Motor neuron (in vitro differentiated cells): ENCODE measurements at regions not wholly inside any gene's neighbourhood (a gene's known extent, or its start where the extent isn't known, plus 50 kb on each side); places are given as distances from the start of the nearest gene placed in this dataset.
"Not testable (repeated sequence)": the region's sequence is repeated elsewhere in the genome, so short reads cannot be mapped to it uniquely, and the experiment has no call there.

Source experiments
- ATAC-seq, 8 experiments: fragments of 200-7000 bp; cut with Tn5 transposase; replicated peaks in 6 of 8; 2 replicates each; pipeline ENCODE4 v1.8.0; 2021; ENCODE audit warnings: mild to moderate bottlenecking in 8 of 8, moderate library complexity in 8 of 8
- H3K27ac ChIP-seq, 2 donors: fragments of 250-450 bp; sonication (Bioruptor Pico); 2 replicates each; pipeline ENCODE4 v1.9.0; 2021; ENCODE audit warnings: antibody characterized with exemption in 2 of 2, mild to moderate bottlenecking in 2 of 2, moderate library complexity in 1 of 2
- H3K4me1 ChIP-seq, 2 donors: fragments of 250-450 bp; sonication (Bioruptor Pico); replicated peaks in 1 of 2; 2 replicates each; pipeline ENCODE4 v1.6.1; 2021; ENCODE audit warnings: antibody characterized with exemption in 2 of 2, mild to moderate bottlenecking in 2 of 2, moderate library complexity in 1 of 2
- H3K4me3 ChIP-seq, 5 donors: fragments of 250-450 bp; sonication (Bioruptor Pico); 2 replicates each; pipeline ENCODE4 v1.9.0; 2021; ENCODE audit warnings: antibody characterized with exemption in 5 of 5, mild to moderate bottlenecking in 5 of 5, moderate library complexity in 4 of 5
- WGBS, 10 experiments: fragments of 450-650 bp; shearing (Covaris generic); methylation state at CpG; one replicate each; pipeline ENCODE4 v1.0.0; 2022; 5-methylcytosine and 5-hydroxymethylcytosine counted together
- in situ Hi-C, 9 experiments: fragments of 400-800 bp; cut with MboI; loops; one replicate each; pipeline ENCODE4 v1.15.0; 2021; ENCODE audit warnings: low sequenced_read_pairs in 9 of 9, low pct_unique_long_range_greater_than_20kb in 2 of 9; ENCODE audit not compliant: unreplicated experiment in 9 of 9

DNA sequence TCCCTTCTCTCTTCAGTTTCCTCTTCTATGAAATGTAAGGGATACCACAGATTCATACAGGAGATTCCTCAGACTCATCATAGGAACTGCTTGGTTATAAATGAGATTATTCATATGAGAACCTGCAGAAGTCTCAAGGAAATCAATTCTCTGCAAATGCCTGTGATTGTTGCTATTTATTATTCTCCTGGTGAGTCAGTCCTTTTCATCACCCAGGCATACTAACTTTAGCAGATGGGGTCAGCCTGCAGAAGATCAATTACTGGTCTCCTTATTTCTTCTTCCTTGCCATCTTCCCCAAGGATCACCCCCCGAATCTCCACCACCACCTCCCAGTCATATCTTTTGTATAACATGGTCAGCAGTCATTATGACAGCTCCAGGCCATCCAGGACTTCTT is 53.8 kb upstream of the DCP1A start:
- 0 to 78% (median 50%) methylated on average over 1 of the region's 1 CpG; no CpG with 5 or more reads in 5 of the 10 experiments for WGBS, 10 experiments
- peak in 3 of 8 experiments; percentile 12 to 65 (median 52) for ATAC-seq
- in situ Hi-C loops = no loop called here

DNA sequence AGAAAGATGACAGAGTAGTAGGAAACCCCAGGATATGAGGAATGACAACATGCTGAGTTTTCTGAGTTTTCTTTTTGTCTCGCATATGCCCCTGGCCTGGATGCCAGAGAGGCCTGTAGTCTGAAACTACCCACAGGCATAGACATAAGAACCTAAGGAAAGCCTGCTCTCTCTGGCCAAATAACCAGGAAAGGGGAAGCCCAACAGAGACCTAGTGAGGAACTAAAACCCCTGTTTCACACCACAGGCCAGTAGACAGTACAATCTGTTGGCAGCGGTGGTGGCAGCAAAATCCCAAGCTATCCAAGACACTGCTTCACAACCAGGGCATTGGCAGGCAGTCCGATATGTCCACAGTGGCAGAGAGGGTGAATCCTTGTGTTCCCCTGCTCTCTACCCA is 55.0 kb upstream of the DCP1A start:
- WGBS, 10 experiments = 33 to 100% (median 88%) methylated on average over 1 to 2 of the region's 3 CpGs; no CpG with 5 or more reads in 3 of the 10 experiments
- Histone ChIP-seq H3K4me3 (no peak overlapping the region), H3K4me1 (no peaks in the 10 kb centered on the region), H3K27ac (no peak overlapping the region)
- no peak for ATAC-seq
- in situ Hi-C loops = no loop called here

More for the DNA sequence above, 53.8 kb upstream of the DCP1A start:
- Histone ChIP-seq H3K27ac (no peak overlapping the region), H3K4me3 (no peak overlapping the region), H3K4me1 (no peaks in the 10 kb centered on the region)

DNA sequence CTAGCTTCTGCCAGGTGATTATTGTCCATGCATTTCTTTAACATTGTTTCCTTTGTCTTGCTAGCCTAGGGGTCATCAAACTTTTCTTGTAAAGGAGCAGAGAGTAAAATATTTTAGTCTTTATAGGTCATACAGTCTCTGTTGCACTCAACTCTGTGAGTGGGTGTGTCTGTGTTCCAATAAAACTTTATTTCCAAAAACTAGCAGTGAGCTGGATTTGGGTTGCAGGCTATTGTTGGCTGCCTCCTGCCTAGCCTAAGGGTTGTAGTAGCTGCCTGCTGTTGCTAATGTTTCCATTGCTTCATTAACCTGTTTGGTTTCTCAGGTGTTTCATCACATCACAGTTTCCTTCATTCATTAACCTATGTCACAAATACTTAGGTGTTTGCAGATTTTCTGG is 64.0 kb upstream of the DCP1A start:
- ATAC-seq = no peak
- Histone ChIP-seq H3K4me3 (no peak overlapping the region), H3K27ac (no peak overlapping the region), H3K4me1 (no peaks in the 10 kb centered on the region)
- in situ Hi-C loops = no loop called here

GRCh38 chr3:53412953-53413352 is 65.6 kb upstream of the DCP1A start:
- H3K4me1 ChIP-seq = no peaks in the 10 kb centered on the region
- no peak overlapping the region for H3K27ac ChIP-seq
- in situ Hi-C loops = no loop called here
- ATAC-seq = no peak
- H3K4me3 ChIP-seq = no peak overlapping the region

GRCh38 chr3:53416530-53416929 is 69.2 kb upstream of the DCP1A start:
- Histone ChIP-seq H3K27ac (no peak overlapping the region), H3K4me1 (no peaks in the 10 kb centered on the region), H3K4me3 (no peak overlapping the region)
- ATAC-seq = no peak
- WGBS, 10 experiments = 38 to 75% (median 67%) methylated on average over 1 to 2 of the region's 2 CpGs; no CpG with 5 or more reads in 5 of the 10 experiments
- in situ Hi-C loops = no loop called here

DNA sequence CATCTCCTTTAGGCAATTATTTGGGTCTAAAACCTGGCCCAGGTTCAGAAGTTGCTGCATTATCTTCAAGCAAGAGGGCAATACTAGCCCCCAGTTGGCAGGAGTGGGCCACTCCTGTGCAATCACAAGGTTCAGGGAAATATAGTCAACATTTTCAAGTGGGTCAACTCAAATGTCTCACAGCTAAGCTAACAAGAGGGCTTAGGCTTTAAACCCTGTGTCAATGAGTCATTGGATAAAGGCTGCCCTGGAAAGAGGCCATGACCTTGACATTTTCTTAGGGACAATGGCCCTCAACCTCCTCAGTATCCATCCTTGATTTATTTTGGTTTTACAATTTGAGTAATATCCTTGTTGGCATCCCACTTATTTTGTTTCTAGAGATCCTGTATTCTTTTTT is 73.5 kb upstream of the DCP1A start:
- H3K4me3 ChIP-seq = no peak overlapping the region
- H3K27ac ChIP-seq = no peak overlapping the region
- in situ Hi-C loops = no loop called here
- no peaks in the 10 kb centered on the region for H3K4me1 ChIP-seq
- no peak for ATAC-seq

DNA sequence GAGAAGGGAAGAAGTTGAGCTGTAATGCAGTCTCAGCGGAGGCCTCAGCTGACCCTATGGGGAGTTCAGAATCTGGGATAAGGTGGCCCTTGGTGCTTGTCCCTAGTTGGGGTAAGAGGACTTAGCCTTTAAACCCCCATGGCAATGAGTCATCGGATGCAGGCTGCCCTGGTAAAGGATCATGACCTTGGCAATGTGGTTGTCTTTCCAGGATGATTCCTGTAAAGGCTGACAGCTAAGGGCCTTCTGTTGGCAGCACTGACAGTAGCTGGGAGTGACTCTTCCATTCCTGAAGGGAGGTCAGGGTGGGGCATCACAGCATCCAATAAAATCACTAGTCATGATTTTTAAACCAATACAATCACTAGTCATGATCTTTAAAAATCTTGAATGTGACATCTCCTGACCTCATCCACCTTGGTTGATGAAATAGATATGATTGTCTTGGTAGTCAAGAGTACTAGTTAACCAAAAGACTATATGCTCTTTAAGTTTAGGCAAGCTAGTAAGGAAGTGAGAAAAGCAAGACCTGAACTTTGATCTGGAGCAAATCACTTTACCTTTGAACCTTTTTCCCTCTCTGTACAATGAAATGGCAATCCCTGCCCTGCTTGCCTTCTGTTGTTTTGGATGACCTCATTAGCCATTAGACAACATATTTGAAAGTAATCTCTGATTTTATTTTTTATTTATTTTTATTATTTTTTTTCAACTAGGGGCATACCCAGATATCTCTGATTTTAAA is 71.3 kb upstream of the CACNA1D start:
- in situ Hi-C loops = no loop called here
- Histone ChIP-seq H3K4me1 (no peaks in the 10 kb centered on the region), H3K4me3 (no peak overlapping the region), H3K27ac (no peak overlapping the region)
- no peak for ATAC-seq
- WGBS, 10 experiments = 0 to 100% (median 60%) methylated on average over 1 to 2 of the region's 2 CpGs; no CpG with 5 or more reads in 5 of the 10 experiments

DNA sequence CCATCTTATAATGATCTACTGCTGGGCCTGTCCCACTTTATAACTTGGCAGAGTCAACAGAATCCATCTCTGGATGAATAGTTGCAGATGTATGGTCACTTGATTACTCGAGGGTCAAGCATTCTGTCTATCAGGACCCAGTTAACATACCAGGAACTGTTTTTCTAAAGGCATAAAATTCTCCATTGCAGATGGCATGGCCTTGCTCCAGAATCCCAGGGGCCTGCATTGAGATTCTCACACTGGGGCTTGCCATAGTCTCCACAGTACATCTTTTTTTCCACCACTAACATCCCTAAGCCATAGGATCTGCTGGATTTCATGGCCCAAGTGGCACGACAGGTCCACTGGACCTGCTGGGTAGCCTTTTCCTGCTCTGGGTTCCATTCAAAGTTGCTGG is 68.5 kb upstream of the CACNA1D start:
- H3K27ac ChIP-seq = no peak overlapping the region
- H3K4me1 ChIP-seq = no peaks in the 10 kb centered on the region
- WGBS, 10 experiments = 0 to 80% (median 17%) methylated on average over 1 to 2 of the region's 2 CpGs; no CpG with 5 or more reads in 5 of the 10 experiments
- no peak for ATAC-seq
- in situ Hi-C loops = no loop called here
- H3K4me3 ChIP-seq = no peak overlapping the region

DNA sequence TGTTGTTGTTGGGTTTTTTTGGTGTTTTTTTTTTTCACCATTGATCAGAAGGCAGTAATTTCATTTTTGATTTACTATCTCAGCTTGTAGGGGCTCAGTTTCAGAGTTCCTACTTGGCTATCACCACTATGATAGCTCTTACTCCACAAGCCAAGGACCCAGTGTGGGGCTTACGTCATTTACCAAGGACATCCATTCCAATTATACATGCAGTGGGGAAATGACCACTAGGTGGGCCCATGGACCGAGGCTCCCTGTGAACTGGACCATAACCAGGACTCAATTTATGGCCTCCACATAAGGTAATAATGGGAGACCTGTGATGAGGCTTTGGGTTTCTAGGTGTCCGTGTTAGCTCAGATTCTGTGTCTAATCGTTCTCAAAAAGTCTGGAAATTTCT is 67.5 kb upstream of the CACNA1D start:
- in situ Hi-C loops = no loop called here
- Histone ChIP-seq H3K4me1 (no peaks in the 10 kb centered on the region), H3K27ac (no peak overlapping the region), H3K4me3 (no peak overlapping the region)
- ATAC-seq = no peak
- WGBS, 10 experiments = 8 to 88% (median 74%) methylated on average over 1 to 4 of the region's 4 CpGs; no CpG with 5 or more reads in 2 of the 10 experiments

DNA sequence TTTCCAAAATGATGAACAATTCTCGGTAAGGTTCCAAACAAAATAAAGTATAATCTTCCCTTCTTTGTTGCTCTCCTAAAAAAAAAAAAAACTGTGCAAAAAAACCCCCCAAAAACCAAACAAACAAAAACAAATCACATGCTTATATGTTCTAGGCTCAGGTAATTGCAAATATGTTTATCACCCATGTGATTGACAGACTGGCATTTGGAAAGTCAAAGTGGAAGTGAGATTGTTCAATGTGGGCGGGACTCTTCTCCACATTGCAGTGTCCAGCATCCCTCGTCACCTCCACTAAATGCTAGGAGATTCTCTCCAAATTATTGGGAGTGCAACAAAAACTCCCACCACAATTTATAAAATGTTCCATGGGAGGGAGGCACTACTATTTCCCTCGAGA is 57.6 kb upstream of the CACNA1D start:
- Histone ChIP-seq H3K4me3 (no peak overlapping the region), H3K4me1 (no peaks in the 10 kb centered on the region), H3K27ac (no peak overlapping the region)
- ATAC-seq = no peak
- 17 to 100% (median 83%) methylated on average over 1 to 4 of the region's 4 CpGs; no CpG with 5 or more reads in 1 of the 10 experiments for WGBS, 10 experiments
- in situ Hi-C loops = no loop called here

GRCh38 chr3:53442863-53443262 is 51.5 kb upstream of the CACNA1D start:
- H3K27ac ChIP-seq, H3K4me3 ChIP-seq, in situ Hi-C loops, ATAC-seq, H3K4me1 ChIP-seq: not testable (repeated sequence)
- WGBS, 10 experiments = 0 to 100% (median 51%) methylated on average over 1 to 3 of the region's 3 CpGs; no CpG with 5 or more reads in 4 of the 10 experiments
